ENCODE measurements at regions not wholly inside any gene's neighbourhood (a gene's known extent, or its start where the extent isn't known, plus 50 kb on each side); places are given as distances from the start of the nearest gene placed in this dataset.

DNA sequence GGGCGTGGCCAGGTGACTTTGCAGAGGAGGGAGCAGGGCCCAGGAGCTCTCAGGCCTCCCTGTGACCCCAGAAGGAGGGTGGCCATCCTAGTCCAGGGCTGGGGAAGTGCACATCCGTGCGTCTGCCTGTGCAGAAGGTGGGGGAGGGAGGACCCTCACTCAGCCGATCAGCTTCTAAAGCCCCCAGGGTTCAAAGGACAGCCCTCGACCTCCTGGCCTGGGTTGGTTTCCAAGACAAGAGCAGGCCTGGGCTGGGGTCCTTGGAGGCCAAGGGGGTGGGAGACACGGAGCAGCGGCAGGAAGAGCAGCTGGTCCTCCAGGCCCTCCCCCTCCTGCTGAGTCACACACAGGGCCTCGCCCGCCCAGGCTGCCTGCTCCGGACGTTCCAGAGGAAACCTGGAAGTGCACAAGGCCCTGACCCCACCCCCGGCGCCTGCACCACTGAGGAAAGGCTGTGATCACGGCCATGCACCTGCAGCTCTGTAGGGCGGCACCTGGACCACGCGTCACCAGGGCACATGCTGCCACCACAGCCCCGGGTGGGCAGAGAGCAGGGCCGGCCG lies 67.1 kb upstream of the ZNF469 start (continued):
- peak; percentile 57 for TF ChIP-seq JUN (IDR thresholded peaks at IDR 0.05; ENCODE audit: borderline replicate concordance, low read depth, low read length)
- TF ChIP-seq JUN (CRISPR knock-in tag; IDR thresholded peaks at IDR 0.05; ENCODE audit: borderline replicate concordance) = no peak
- TF ChIP-seq NFE2 (IDR thresholded peaks at IDR 0.05; ENCODE audit: low read depth) = peak; percentile 76; the same call in 1 of the 2 replicates
- 0 out of 2 replicates have a peak, but pooled peaks have one; percentile 10 for TF ChIP-seq CBFA2T3 (IDR thresholded peaks at IDR 0.05)
- TF ChIP-seq L3MBTL2 (IDR thresholded peaks at IDR 0.05) = peak; percentile 54; the same call in 1 of the 2 replicates
- TF ChIP-seq ZNF316 (IDR thresholded peaks at IDR 0.05) = peak; percentile 43; the same call in 1 of the 2 replicates
- TF ChIP-seq NR1H2 (CRISPR knock-in tag; IDR thresholded peaks at IDR 0.05) = no peak
- no peak for TF ChIP-seq HNRNPLL (IDR thresholded peaks at IDR 0.05; ENCODE audit: low read depth, low read length, poor library complexity, severe bottlenecking)
- no peak for TF ChIP-seq CSDE1 (IDR thresholded peaks at IDR 0.05)
- TF ChIP-seq RFX1 (IDR thresholded peaks at IDR 0.05) = peak; percentile 76; the same call in 1 of the 2 replicates
- no peak for TF ChIP-seq POLR2H (tag; IDR thresholded peaks at IDR 0.05; ENCODE audit: low read depth)
- no peak for TF ChIP-seq ZNF584 (CRISPR knock-in tag; IDR thresholded peaks at IDR 0.05; ENCODE audit: low read depth)
- TF ChIP-seq ZSCAN29 (IDR thresholded peaks at IDR 0.05) = no peak
- TF ChIP-seq XRCC4 (IDR thresholded peaks at IDR 0.05; ENCODE audit: extremely low read depth, insufficient read depth, insufficient read length) = no peak
- no peak for TF ChIP-seq HDAC1 (IDR thresholded peaks at IDR 0.05)
- no peak for TF ChIP-seq TAF15 (IDR thresholded peaks at IDR 0.05; ENCODE audit: low read depth, low read length)
- no peak for TF ChIP-seq MCM5 (IDR thresholded peaks at IDR 0.05; ENCODE audit: low read depth)
- TF ChIP-seq MED1 (CRISPR knock-in tag; IDR thresholded peaks at IDR 0.05; ENCODE audit: borderline replicate concordance) = no peak
- TF ChIP-seq HCFC1 (IDR thresholded peaks at IDR 0.05; ENCODE audit: low read depth, low read length) = no peak
- no peak for TF ChIP-seq SNRNP70 (optimal IDR thresholded peaks at IDR 0.05; ENCODE audit: low read depth, low read length)
- TF ChIP-seq MAFK (IDR thresholded peaks at IDR 0.05; ENCODE audit: low read length) = peak; percentile 40; the same call in 1 of the 2 replicates
- no peak for TF ChIP-seq IRF2 (CRISPR knock-in tag; IDR thresholded peaks at IDR 0.05)
- no peak for TF ChIP-seq CBX1 (IDR thresholded peaks at IDR 0.05; ENCODE audit: low read depth)
- no peak for TF ChIP-seq HDAC3 (IDR thresholded peaks at IDR 0.05; ENCODE audit: borderline replicate concordance, partially characterized antibody)
- TF ChIP-seq ZNF639 (CRISPR knock-in tag; conservative IDR thresholded peaks at IDR 0.05 in 1 of 2, IDR thresholded peaks at IDR 0.05 in 1 of 2) = no peak
- TF ChIP-seq PHF8 (IDR thresholded peaks at IDR 0.05; ENCODE audit: borderline replicate concordance, low read length) = peak; percentile 22; the same call in 1 of the 2 replicates
- TF ChIP-seq NFIC (IDR thresholded peaks at IDR 0.05) = no peak
- TF ChIP-seq GABPA (tag; conservative IDR thresholded peaks at IDR 0.05; ENCODE audit: low read depth) = peak; percentile 67

All from K562 (cell line).